Glutamatergic neuron (in vitro differentiated cells): ENCODE measurements at regions not wholly inside any gene's neighbourhood (a gene's known extent, or its start where the extent isn't known, plus 50 kb on each side); places are given as distances from the start of the nearest gene placed in this dataset.

ENCODE experiments used
- DNase-seq: peaks from one replicate; pipeline ENCODE4 v3.0.0; 2022
- H3K27ac Mint-ChIP-seq: one replicate; pipeline ENCODE4 v1.8.0; 2020; ENCODE audit warnings: mild to moderate bottlenecking, mixed read lengths, inconsistent platforms; ENCODE audit not compliant: unreplicated experiment
- H3K27me3 Mint-ChIP-seq: one replicate; pipeline ENCODE4 v1.8.0; 2020; ENCODE audit warnings: mild to moderate bottlenecking, moderate library complexity, mixed read lengths, inconsistent platforms; ENCODE audit not compliant: unreplicated experiment
- H3K36me3 Mint-ChIP-seq: one replicate; pipeline ENCODE4 v1.8.0; 2020; ENCODE audit warnings: mild to moderate bottlenecking, mixed read lengths, inconsistent platforms; ENCODE audit not compliant: unreplicated experiment
- H3K4me1 Mint-ChIP-seq: one replicate; pipeline ENCODE4 v1.8.0; 2020; ENCODE audit warnings: mild to moderate bottlenecking, low read depth, mixed read lengths, inconsistent platforms; ENCODE audit not compliant: unreplicated experiment
- H3K4me3 Mint-ChIP-seq: one replicate; pipeline ENCODE4 v1.8.0; 2020; ENCODE audit warnings: mild to moderate bottlenecking, mixed read lengths, inconsistent platforms; ENCODE audit not compliant: unreplicated experiment
- H3K9me3 Mint-ChIP-seq: one replicate; pipeline ENCODE4 v1.8.0; 2020; ENCODE audit warnings: mild to moderate bottlenecking, moderate library complexity, mixed read lengths, inconsistent platforms; ENCODE audit not compliant: unreplicated experiment
- CTCF ChIP-seq: fragments of 200-600 bp; sonication (generic); IDR thresholded peaks from one replicate; pipeline ENCODE4 v1.5.0; 2021; ENCODE audit not compliant: partially characterized antibody, unreplicated experiment

GRCh38 chr6:44667668-44668390, 280.3 kb downstream of the CDC5L start:
- DNase-seq = peak; percentile 50
- Mint-ChIP-seq H3K27ac (no peak overlapping the region), H3K27me3 (peaks cover 2% of the 10 kb centered on the region), H3K4me3 (no peak overlapping the region), H3K9me3 (peaks cover 2% of the 10 kb centered on the region), H3K36me3 (peaks cover 4% of the 10 kb centered on the region), H3K4me1 (no peaks in the 10 kb centered on the region)
- TF ChIP-seq CTCF = peak; percentile 58

GRCh38 chr6:44668391-44668930, 281.0 kb downstream of the CDC5L start:
- H3K27ac Mint-ChIP-seq = no peak overlapping the region

GRCh38 chr6:44668976-44669934, 281.7 kb downstream of the CDC5L start:
- H3K9me3 Mint-ChIP-seq = peaks cover 2% of the 10 kb centered on the region
- no peak overlapping the region for H3K27ac Mint-ChIP-seq
- peaks cover 4% of the 10 kb centered on the region for H3K36me3 Mint-ChIP-seq
- no peaks in the 10 kb centered on the region for H3K27me3 Mint-ChIP-seq
- no peak for DNase-seq
- no peak overlapping the region for H3K4me3 Mint-ChIP-seq
- no peaks in the 10 kb centered on the region for H3K4me1 Mint-ChIP-seq
- no peak for TF ChIP-seq CTCF

More at GRCh38 chr6:44668391-44668930, 281.0 kb downstream of the CDC5L start:
- no peak overlapping the region for H3K4me3 Mint-ChIP-seq
- no peaks in the 10 kb centered on the region for H3K27me3 Mint-ChIP-seq
- peaks cover 4% of the 10 kb centered on the region for H3K36me3 Mint-ChIP-seq
- H3K9me3 Mint-ChIP-seq = peaks cover 2% of the 10 kb centered on the region
- no peak for TF ChIP-seq CTCF
- DNase-seq = no peak
- H3K4me1 Mint-ChIP-seq = no peaks in the 10 kb centered on the region

- no peak for TF ChIP-seq CTCF
- Mint-ChIP-seq H3K9me3 (peaks cover 2% of the 10 kb centered on the region), H3K27ac (no peak overlapping the region), H3K4me1 (no peaks in the 10 kb centered on the region), H3K4me3 (no peak overlapping the region), H3K27me3 (no peaks in the 10 kb centered on the region), H3K36me3 (peaks cover 4% of the 10 kb centered on the region)
- no peak for DNase-seq
These were observed 282.6 kb downstream of the CDC5L start for GRCh38 chr6:44670146-44670545.
